Ammon's horn (tissue), 1 donor: ENCODE measurements at regions not wholly inside any gene's neighbourhood (a gene's known extent, or its start where the extent isn't known, plus 50 kb on each side); places are given as distances from the start of the nearest gene placed in this dataset.
"Not testable (repeated sequence)": the region's sequence is repeated elsewhere in the genome, so short reads cannot be mapped to it uniquely, and the experiment has no call there.

ENCODE experiments used
- DNase-seq: peaks from one replicate; pipeline ENCODE4 v3.0.0-alpha.2; 2016; ENCODE audit warnings: low spot score

DNA sequence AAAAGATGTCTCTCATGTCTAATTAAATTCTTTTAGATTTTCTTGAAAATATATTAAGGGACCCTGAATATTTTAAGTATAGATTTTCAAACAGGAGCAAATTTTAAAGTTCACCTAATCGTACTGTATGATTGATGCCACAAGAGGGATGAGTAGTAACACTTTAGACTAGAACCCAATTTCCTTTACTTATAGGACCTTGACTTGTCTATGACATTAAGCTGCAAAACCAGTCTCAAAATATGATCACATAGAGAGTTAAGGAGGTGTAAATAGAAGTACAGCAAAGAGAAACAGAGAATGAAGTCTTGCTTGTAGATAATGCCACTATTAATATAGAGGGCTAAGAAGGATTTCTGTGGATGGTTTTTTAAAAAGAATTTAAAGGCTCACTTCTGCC is 312.9 kb upstream of the PRR16 start:
- DNase-seq, result no peak

GRCh38 chr5:120151825-120152224 is 312.3 kb upstream of the PRR16 start:
- DNase-seq, result no peak

DNA sequence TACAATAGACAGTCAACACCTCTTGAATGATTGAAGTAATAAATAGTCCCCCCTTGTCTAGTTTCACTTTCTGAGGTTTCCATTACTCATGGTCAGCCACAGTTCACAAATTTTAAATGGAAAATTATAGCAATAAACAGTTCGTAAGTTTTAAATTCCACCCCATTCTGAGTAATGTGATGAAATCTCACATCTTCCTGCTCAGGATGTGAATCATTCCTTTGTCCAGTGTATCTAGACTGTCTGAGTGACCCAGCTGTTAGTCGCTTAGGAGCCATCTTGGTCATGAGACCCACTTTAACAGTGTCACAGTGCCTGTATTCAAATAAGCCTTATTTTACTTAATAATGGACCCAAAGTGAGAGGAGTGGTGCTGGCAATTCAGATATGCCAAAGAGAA is 311.6 kb upstream of the PRR16 start:
- no peak for DNase-seq

DNA sequence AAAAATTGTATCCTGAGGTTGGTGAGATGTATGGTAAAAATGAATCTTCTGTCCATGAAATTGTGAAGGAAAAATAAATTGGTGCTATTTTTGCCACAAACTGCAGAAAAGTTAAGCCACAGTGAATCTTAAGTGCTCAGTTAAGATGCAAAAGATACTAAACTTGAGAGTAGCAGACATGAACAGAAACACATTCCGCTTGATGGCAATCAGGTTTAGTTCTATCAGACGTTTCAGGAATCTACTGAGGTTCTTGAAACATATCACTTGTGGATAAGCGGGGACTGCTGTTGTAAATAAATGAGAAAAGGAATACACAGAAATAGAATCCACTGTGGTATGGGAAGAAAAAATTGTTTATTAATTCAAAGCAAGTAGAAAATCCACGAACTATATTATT is 311.2 kb upstream of the PRR16 start:
- no peak for DNase-seq

GRCh38 chr5:120153551-120153950 is 310.5 kb upstream of the PRR16 start:
- no peak for DNase-seq

- DNase-seq, result no peak
Measured at GRCh38 chr5:120155873-120156272, 308.2 kb upstream of the PRR16 start.

DNA sequence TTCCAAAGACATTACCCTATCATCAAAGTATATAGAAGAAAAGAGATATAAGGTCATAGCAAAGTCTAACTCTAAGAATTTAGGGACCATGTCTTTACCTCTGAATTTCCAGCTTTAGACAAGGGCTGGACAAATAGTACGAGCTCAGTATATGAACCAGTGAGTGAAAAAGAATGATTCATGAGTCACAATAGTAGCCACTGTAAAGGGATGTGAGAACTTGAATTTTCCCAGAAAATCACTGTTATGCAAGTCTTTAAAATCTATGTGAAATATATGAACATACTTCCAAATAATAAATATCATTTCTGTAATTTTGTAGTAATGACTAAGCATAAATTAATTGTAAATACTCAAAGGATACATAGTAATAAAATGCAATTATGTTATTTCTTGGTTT is 305.9 kb upstream of the PRR16 start:
- no peak for DNase-seq

- no peak for DNase-seq
Measured at GRCh38 chr5:120159155-120159554, 304.9 kb upstream of the PRR16 start.

- no peak for DNase-seq
Measured at GRCh38 chr5:120160124-120160895, 303.8 kb upstream of the PRR16 start.

DNA sequence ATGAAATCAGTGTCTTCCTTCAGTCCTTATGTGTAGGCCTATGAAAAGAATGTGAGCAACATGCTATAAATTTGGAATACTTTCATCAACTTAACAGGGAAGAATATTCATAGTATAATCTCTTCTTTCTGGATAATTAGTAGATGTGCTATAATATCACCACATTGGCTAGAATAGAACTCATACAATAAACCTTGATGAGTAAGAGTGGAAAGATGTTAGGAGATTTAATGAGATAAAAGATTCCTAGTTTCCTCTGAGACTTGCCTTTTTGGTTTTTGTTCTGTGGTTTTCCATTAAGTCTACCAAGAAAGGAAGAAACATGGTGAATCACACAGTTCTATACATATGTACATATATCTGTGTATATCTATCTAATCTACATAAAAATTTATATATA is 301.8 kb upstream of the PRR16 start:
- DNase-seq, result no peak

DNA sequence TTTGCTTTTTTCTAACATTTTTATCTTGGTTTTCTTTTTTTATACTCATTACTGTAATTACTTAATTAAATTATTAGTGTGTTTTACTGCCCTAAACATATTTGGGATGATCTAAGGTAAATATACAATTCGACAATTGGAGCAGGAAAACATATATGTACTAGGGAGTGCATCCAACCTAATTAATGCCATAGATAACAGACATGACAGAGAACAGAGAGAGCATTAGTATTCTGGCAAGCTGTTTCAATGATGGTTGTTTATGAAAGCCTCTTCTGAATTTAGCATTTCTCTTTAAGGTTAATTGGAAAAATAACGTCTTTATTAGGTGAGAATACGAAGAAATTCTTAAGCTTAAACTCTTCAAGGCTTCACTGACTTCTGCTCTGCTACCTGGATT is 300.1 kb upstream of the PRR16 start:
- DNase-seq, result no peak

GRCh38 chr5:120164986-120165385 is 299.1 kb upstream of the PRR16 start:
- no peak for DNase-seq

DNA sequence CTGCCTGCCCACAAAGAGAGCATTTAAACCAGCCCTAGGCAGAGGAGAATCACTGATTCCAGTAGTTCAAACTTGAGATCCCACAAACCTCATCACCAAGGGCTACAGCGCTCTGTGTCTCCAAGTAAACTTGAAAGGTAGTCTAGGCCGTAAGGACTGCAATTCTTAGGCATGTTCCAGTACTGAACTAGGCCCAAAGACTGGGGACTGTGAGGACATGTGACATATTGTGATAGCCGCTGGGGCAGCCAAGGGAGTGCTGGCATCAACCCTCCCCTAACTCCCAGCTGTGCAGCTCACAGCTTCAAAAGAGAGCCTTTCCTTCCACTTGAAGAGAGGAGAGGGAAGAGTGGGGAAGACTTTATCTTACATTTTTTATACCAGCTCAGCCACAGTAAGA is 291.0 kb upstream of the PRR16 start:
- no peak for DNase-seq

- DNase-seq, result no peak
Measured at GRCh38 chr5:120174089-120174488, 290.0 kb upstream of the PRR16 start.

GRCh38 chr5:120181238-120181637 is 282.9 kb upstream of the PRR16 start:
- not testable (repeated sequence) for DNase-seq

DNA sequence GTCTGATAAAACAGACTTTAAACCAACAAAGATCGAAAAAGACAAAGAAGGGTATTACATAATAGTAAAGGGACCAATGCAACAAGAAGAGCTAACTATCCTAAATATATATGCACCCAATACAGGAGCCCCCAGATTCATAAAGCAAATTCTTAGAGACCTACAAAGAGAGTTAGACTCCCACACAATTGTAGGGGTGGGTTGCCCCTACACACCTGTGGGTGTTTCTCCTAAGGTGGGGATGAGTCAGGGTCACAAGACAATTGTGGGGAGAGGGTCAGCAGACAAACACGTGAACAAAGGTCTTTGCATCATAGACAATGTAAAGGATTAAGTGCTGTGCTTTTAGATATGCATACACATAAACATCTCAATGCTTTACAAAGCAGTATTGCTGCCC is 269.4 kb upstream of the PRR16 start:
- DNase-seq, result not testable (repeated sequence)

GRCh38 chr5:120199559-120199958 is 264.5 kb upstream of the PRR16 start:
- DNase-seq, result no peak

GRCh38 chr5:120207129-120207528 is 257.0 kb upstream of the PRR16 start:
- DNase-seq, result no peak

GRCh38 chr5:120217001-120217400 is 247.1 kb upstream of the PRR16 start:
- no peak for DNase-seq

GRCh38 chr5:120219988-120220387 is 244.1 kb upstream of the PRR16 start:
- DNase-seq, result no peak

DNA sequence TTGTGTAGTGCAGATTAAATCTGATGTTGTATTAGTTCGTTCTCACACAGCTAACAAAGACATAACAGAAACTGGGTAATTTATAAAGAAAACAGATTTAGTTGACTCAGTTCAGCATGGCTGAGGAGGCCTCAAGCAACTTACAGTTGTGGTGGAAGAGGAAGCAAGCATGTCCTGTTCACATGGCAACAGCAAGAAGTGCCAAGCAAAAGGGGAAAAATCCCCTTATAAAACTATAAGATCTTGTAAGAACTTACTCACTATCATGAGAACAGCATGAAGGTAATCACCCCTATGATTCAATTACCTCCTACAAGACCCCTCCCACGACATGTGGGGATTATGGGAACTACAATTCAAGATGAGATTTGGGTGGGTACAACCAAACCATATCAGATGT is 238.6 kb upstream of the PRR16 start:
- DNase-seq, result no peak

DNA sequence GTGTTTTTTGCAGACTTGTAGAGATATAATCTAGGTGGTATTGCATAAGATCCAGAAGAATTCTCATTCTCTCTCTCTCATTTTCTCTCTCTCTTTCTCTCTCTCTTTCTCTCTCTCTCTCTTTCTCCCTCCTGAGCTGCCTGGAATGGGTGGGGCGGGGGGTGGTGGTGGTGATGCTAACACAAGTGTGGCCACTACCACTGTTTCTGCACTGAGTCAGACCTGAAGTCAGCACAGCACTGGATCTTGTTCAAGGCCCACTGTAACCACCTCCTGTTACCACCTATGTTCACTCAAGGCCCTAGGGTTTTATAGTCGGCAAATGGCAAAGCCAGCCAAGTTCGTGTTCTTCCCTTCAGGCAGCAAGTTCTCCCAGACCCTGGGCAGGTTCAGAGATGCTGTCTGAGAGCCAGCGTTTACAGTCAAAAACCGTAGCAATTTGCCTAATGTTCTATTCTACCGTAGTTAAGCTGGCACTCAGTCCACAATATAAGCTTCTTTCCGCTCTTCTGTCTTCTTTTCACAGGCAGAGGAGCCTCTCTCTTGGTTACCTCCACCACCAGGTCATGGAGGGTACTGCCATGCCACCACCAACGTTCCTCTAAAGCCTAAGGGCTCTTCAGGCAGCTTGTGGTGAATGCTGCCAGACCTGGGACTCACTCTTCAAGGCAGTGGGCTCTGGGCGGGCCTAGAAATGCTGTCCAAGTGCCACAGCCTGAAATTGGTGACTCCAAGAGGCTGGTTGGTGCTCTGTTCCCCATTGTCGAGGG is 235.7 kb upstream of the PRR16 start:
- no peak for DNase-seq

DNA sequence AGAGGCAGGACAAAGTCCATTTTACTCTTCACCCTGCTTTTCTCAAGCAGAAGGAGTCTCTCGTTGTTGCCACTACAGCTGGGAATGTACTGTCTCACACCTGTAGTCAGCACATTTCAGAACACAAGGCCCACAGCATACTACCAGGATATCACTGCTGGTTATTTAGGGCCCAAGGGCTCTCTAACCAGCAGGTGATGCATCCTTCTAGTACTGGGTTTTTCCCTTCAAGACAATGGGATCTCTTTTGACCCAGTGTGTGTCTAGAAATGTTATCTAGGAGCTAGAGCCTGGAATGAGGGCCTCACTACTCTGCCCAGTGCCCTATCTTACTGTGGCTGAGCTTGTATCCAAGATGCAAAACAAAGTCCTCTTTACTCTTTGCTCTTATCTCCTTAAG is 235.1 kb upstream of the PRR16 start:
- no peak for DNase-seq

DNA sequence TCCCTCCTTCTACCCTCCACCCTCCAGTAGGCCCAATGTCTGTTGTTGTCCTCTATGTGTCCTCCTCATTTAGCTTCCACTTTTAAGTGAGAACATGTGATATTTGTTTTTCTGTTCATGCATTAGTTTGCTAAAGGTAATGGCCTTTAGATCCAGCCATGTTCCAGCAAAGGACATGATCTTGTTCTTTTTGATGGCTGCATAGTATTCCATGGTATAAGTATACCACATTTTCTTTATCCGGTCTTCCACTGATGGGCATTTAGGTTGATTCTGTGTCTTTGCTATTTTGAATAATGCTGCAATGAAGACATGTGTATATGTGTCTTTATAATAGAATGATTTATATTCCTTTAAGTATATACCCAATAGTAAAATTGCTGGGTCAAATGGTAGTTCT is 232.5 kb upstream of the PRR16 start:
- DNase-seq, result no peak
